A549 (cell line): ENCODE measurements at regions not wholly inside any gene's neighbourhood (a gene's known extent, or its start where the extent isn't known, plus 50 kb on each side); places are given as distances from the start of the nearest gene placed in this dataset.

ENCODE experiments used
- BCL3 ChIP-seq: fragments of >200 bp; sonication (Bioruptor Twin); formaldehyde crosslinking; IDR thresholded peaks from 3 replicates; pipeline ENCODE4 v1.6.1; 2016
- BHLHE40 ChIP-seq: IDR thresholded peaks from 2 replicates; pipeline ENCODE4 v1.6.1; 2012; ENCODE audit warnings: low read depth, low read length, inconsistent platforms
- CHD2 ChIP-seq: fragments of 150-350 bp; IDR thresholded peaks from 2 replicates; pipeline ENCODE4 v1.6.1; 2014; ENCODE audit warnings: low read length; ENCODE audit not compliant: partially characterized antibody
- CTCF ChIP-seq: fragments of >200 bp; sonication (Bioruptor Twin); formaldehyde crosslinking; IDR thresholded peaks from 3 replicates; pipeline ENCODE4 v1.5.1; 2016
- EP300 ChIP-seq, 2 experiments: fragments of >200 bp; sonication (Bioruptor Twin); formaldehyde crosslinking; IDR thresholded peaks; 2 replicates in 1 of 2; 3 replicates in 1 of 2; pipeline ENCODE4 v1.6.1; 2016 to 2017
- FOXS1 ChIP-seq: fragments of 250-450 bp; sonication (Bioruptor Pico); IDR thresholded peaks from 2 replicates; pipeline ENCODE4 v1.5.0; 2020; ENCODE audit warnings: mild to moderate bottlenecking, moderate library complexity
- MAFK ChIP-seq: fragments of 450-650 bp; IDR thresholded peaks from 2 replicates; pipeline ENCODE4 v1.6.1; 2014; ENCODE audit not compliant: partially characterized antibody
- MAX ChIP-seq: IDR thresholded peaks from 2 replicates; pipeline ENCODE4 v1.6.1; 2012
- MYC ChIP-seq: IDR thresholded peaks from 2 replicates; pipeline ENCODE4 v1.6.1; 2012; ENCODE audit warnings: mild to moderate bottlenecking, inconsistent platforms, low read length, improper control_type of control experiment, borderline replicate concordance
- PHF8 ChIP-seq: fragments of 200-600 bp; sonication (generic); IDR thresholded peaks from 2 replicates; pipeline ENCODE4 v1.6.1; 2016; ENCODE audit warnings: low read depth, mild to moderate bottlenecking, antibody characterized with exemption, moderate library complexity, borderline replicate concordance
- POLR2A ChIP-seq: IDR thresholded peaks from 2 replicates; pipeline ENCODE4 v1.6.1; 2012; ENCODE audit warnings: mild to moderate bottlenecking, low read length
- RAD21 ChIP-seq, 2 experiments: fragments of >200 bp in 1 of 2; sonication (Bioruptor Twin) in 1 of 2; formaldehyde crosslinking in 1 of 2; IDR thresholded peaks in 1 of 2; conservative IDR thresholded peaks in 1 of 2; 2 replicates in 1 of 2; 3 replicates in 1 of 2; pipeline ENCODE4 v1.6.1; 2012 to 2018; ENCODE audit warnings: inconsistent platforms in 1 of 2
- RCOR1 ChIP-seq: fragments of 150-350 bp; IDR thresholded peaks from 2 replicates; pipeline ENCODE4 v1.6.1; 2014; ENCODE audit warnings: antibody characterized with exemption, low read length, low read depth
- REST ChIP-seq: fragments of 200-600 bp; sonication (generic); IDR thresholded peaks from 2 replicates; pipeline ENCODE4 v1.6.1; 2016; ENCODE audit warnings: antibody characterized with exemption, mild to moderate bottlenecking, moderate library complexity

GRCh38 chr5:142221091-142221860 is 103.5 kb downstream of the SPRY4 start:
- TF ChIP-seq POLR2A (no peak), MAX (no peak), MYC (no peak), REST (no peak), CTCF (no peak), MAFK (no peak), BHLHE40 (no peak), CHD2 (no peak), EP300 (IDR thresholded peaks at IDR 0.05) (no peak), PHF8 (no peak), FOXS1 (CRISPR knock-in tag) (no peak), RAD21 (conservative IDR thresholded peaks at IDR 0.05 in 1 of 2, IDR thresholded peaks at IDR 0.05 in 1 of 2) (no peak), RCOR1 (no peak), BCL3 (no peak)
